ENCODE measurements at regions not wholly inside any gene's neighbourhood (a gene's known extent, or its start where the extent isn't known, plus 50 kb on each side); places are given as distances from the start of the nearest gene placed in this dataset.

- no peak for TF ChIP-seq POLR2AphosphoS5 (IDR thresholded peaks at IDR 0.05; ENCODE audit: low read depth, low read length)
- no peak for TF ChIP-seq REST (IDR thresholded peaks at IDR 0.05; ENCODE audit: insufficient read depth in 1 of 2, low read depth in 2 of 2, low read length in 2 of 2)
- TF ChIP-seq SIN3A (IDR thresholded peaks at IDR 0.05; ENCODE audit: borderline replicate concordance, insufficient read depth, low read length): no peak
- TF ChIP-seq TAF1 (IDR thresholded peaks at IDR 0.05; ENCODE audit: borderline replicate concordance, insufficient read depth, low read length): no peak
These were observed 713.7 kb downstream of the TSN start for GRCh38 chr2:122469147-122469546.

Measured in PFSK-1 (cell line).